DND-41 (cell line): ENCODE measurements at regions not wholly inside any gene's neighbourhood (a gene's known extent, or its start where the extent isn't known, plus 50 kb on each side); places are given as distances from the start of the nearest gene placed in this dataset.

Source experiments
- CTCF ChIP-seq: IDR thresholded peaks from 2 replicates; pipeline ENCODE4 v1.5.1; 2012; ENCODE audit warnings: borderline replicate concordance, low read length, moderate library complexity, mild to moderate bottlenecking; ENCODE audit not compliant: poor library complexity, severe bottlenecking; ENCODE audit errors: extremely low read depth
- EZH2 ChIP-seq: IDR thresholded peaks from 3 replicates; pipeline ENCODE4 v1.6.1; 2012; ENCODE audit warnings: borderline replicate concordance, low read depth, mild to moderate bottlenecking, moderate library complexity, low read length, inconsistent platforms; ENCODE audit not compliant: severe bottlenecking

- no peak for TF ChIP-seq CTCF
- TF ChIP-seq EZH2: no peak
These were observed 589.4 kb upstream of the ADGRL4 start for GRCh38 chr1:79595931-79596330.
